Inferior parietal cortex (tissue), 1 donor: ENCODE measurements at regions not wholly inside any gene's neighbourhood (a gene's known extent, or its start where the extent isn't known, plus 50 kb on each side); places are given as distances from the start of the nearest gene placed in this dataset.

Experiments used
- DNase-seq: peaks from one replicate; pipeline ENCODE4 v3.0.0-alpha.2; 2016; ENCODE audit errors: extremely low spot score

GRCh38 chr7:131105799-131106680 lies 221.6 kb upstream of the MKLN1 start:
- peak; percentile 58 for DNase-seq

DNA sequence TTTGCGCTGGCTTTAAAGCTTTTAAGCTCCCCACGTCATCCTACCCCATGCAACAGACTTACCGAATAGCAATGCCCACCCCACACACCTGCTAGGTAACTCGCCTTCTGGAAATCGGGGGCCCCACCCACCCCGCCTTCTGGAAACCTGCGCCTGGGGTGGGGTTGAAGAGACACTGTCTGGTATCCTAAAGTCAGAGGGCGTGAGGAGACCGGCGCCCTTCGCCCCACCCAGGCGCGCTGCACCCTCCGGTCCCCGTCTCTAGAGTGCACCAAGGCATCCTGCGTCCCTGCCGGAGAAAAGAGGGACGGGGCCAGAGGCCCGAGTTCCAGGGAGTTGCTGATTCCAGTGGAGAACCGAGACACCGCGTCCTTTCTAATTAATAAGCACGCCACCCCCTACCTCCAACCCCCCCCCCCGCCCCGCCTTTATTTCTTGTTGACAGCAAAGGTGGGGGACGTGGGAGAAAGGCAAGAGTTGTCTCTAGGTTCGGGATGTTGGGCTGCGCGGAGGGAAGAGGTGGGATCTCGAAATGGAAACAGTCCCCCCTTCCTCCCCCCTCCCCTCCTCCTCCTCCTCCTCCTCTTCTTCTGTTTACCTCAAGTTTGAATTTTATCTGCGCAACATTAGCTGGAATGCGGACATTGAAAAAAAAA lies 220.9 kb upstream of the MKLN1 start:
- DNase-seq: no peak

DNA sequence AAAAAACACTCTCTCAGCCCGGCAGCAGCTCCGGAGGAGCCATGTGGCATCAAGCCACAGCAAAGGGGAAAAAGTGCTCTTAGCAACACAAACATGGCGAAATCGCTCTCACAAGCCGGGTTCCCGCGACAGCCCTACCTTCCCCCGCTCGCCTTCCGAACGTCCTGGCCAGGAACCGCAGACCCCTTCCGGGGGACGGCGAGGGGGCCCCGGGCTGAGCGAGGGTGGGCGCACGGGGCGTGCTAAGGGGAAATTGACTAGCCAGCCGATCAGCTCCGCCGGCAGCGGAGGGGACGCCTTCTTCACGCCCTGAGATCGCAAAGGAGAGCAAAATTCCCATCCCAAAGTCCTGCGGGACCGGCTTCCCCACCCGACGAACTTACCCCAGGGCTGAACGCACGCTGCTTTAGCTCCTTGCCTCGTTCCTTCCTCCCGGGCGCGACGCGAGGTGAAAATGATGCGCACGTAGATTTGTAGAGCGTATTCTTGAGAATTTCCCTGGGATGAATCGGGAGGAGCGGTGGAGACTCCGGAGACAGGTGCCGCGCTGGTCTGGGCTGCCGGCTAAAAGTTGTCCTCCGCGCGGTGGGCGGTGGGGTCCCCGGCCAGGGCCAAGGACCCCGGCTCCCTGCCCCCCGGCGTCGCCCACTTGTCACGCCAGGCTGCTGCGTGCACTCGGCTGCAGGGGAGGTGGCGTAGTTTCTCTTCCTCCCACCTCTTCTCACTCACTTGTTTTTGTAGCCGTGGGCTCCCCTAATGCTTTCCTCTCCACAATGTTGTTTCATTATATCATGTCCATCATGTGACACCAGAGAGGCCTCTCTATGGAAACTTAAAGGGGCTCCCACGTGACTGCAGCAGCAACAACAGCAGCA lies 220.1 kb upstream of the MKLN1 start:
- peak; percentile 94 for DNase-seq

- DNase-seq: peak; percentile 55
Measured at GRCh38 chr7:131108212-131108940, 219.3 kb upstream of the MKLN1 start.

DNA sequence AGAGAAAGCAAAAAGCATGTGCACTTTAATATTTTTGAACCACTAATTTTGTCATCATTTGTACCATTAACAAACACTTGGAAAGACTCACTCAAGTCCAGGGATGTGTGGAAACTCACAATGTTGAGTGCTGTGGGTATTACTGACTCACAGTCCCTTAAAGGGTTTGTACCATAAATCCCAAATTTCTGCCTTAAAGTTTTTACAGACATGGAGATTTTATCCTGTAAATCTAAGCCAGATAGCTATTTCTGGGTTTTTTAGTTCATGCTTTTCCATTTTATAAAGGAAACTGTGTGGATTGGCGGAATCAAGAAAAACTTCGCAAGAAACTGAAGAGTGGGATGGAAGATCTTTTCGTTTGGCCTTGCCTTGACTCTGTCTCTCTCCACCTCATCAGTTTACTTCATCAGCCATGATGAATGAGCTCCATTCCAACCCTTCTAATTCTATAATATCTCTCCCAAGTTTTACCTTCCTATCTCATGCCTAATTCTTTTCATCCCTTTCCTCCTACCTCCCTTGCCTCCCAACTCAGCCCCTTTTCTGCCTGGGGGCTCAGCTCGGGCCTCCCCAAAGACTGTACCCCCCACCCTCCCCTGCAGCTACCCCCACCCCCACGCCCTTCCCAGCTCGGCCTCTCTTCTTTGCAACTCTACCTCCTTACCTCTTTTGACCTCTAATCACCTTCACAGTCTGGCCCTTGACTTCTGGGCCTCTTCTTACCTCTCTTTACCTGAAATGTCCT lies 218.5 kb upstream of the MKLN1 start:
- DNase-seq: peak; percentile 57

DNA sequence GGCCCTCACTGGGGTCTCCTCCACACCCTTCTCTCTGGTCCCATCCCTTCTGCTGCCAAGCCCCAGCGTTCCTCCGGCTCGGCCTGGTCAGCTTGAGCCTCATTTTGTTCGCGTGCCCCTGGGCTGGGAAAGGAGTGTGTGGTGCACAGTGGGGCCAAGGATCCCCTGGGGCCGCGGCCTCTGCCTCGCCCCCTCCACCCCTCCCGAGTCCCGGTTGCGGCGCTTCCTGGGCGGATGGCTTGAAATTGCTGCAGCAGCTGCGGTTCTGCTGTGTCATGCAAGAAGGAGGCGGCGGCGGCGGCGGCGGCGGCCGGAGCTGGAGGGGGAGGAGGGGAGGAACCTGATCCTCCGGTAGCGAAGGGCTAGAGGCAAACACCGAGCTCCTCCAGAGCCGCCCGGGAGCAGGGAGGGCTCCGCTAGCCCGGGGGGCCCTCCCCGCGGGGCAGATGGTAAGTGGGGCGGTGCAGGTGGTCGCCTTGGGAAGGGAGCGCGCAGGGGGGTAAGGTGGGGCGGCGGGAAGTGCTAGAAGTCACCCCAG lies 217.8 kb upstream of the MKLN1 start:
- DNase-seq: peak; percentile 69

DNA sequence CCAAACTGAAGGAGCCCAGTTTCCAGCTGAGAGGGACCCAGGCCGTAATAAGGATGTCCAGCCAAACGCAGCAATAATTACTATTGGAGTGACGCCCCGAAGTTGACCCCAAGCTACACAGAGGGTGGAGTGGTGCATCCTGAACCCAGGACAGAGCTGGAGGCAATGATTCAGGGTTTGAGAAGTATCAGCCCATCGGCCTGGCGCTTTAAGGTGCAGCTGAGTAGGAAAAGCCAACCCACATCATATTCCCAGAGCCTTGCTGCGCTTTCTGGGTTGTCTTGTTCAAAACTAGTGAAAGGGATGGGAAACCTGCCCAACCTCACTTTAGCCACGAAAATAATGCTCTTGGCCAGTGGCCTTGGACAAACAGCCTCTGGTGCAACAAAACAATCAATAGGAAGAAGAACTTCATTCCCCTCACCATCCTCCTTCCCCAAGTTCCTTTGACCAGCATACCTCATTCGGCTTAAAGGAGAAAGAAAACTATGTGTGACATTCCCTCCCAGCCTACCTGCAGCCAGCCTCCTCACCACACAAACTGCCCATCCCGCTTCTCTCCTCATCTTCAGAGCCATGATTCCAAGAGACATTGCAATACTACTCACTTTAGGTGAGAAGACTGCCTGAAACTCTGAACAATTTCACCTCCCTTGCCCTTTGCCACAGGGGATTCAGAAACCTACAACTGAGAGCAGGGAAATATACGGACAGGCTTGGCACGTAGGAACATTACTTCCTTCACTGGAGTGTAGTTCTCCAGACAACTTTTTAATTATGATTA lies 217.2 kb upstream of the MKLN1 start:
- peak; percentile 56 for DNase-seq

- DNase-seq: peak; percentile 51
Measured at GRCh38 chr7:131111081-131111576, 216.5 kb upstream of the MKLN1 start.

- no peak for DNase-seq
Measured at GRCh38 chr7:131111792-131112191, 215.9 kb upstream of the MKLN1 start.

GRCh38 chr7:131112431-131112830 lies 215.2 kb upstream of the MKLN1 start:
- DNase-seq: no peak

- no peak for DNase-seq
Measured at GRCh38 chr7:131115340-131115739, 212.3 kb upstream of the MKLN1 start.

- DNase-seq: no peak
Measured at GRCh38 chr7:131117439-131117838, 210.2 kb upstream of the MKLN1 start.

- DNase-seq: no peak
Measured at GRCh38 chr7:131119381-131119780, 208.3 kb upstream of the MKLN1 start.

- DNase-seq: no peak
Measured at GRCh38 chr7:131122394-131122793, 205.3 kb upstream of the MKLN1 start.

DNA sequence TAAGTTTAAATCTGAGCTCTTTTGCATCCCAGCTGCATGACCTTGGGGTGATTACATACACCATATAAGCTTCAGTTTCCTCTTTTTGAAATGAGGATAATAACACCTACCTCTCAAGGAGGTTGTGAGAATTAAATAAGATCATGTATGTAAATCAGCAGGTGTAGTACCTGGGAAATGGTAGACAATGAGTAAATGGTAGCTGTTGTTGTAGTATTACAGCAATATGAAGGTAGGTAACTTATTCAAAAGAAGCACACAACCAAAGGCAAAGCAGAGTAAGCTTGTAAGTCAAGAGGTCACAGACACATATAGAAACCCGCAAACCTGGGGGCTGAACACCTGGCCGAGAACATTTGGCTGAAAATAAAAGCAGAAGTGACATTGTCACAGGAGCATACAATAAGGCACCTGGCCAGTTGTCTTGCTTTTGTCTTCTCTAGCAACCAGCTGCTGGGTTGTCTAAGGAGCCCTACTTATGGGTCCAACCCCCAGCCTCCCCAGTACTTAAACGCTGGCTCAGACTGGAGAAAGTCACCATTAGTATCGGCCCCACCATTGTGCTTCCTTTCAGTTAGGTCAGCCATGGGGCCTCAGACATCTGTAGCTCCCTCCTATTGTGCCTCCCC lies 203.6 kb upstream of the MKLN1 start:
- DNase-seq: no peak

- DNase-seq: no peak
Measured at GRCh38 chr7:131124867-131125266, 202.8 kb upstream of the MKLN1 start.

DNA sequence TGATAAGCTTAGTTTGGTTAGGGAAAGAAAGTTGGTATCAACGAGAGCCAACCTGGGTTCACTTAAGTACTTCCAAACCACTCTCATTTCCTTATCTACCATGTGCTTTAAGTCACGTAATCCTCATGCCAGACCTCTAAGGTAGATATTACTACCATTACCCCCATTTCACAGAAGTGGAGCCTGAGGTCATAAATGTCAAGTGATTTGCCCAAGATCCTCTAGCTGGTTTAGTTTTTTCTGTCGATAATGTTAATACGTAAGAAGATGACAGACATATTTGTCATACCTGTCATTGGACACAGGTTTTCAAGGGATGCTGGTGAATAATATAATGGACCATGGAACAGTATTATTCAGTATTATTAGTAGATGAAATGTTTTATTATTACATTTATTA lies 197.4 kb upstream of the MKLN1 start:
- DNase-seq: no peak

DNA sequence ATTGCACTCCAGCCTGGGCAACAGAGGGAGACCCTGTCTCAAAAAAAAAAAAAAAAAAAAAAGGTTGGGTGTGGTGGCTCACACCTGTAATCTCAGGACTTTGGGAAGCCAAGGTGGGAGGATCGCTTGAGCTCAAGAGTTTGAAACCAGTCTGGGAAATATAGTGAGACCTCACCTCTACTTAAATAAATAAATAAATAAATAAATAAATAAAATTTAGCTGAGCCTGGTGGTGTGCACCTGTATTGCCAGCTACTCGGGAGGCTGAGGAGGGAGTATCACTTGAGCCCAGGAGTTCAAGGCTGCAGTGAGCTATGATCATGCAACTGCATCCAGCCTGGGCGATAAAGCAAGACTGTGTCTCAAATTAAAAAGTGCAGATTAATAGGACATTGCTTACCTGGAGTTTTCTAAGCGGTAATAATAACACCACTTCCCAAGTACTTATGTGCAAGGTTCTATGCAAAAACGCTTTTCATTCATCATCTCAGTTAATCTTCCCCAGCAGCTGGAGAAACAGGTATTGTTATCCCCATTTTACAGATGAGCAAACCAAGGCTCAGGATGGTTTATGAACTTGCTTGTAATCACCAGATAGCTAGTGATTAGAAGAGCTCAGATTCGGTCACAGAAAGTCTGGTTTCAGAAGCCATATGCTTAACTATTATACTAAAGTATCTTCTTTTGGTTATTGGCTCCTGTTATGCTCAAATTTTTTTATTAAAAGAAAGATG lies 196.5 kb upstream of the MKLN1 start:
- DNase-seq: no peak
